ENCODE measurements at regions not wholly inside any gene's neighbourhood (a gene's known extent, or its start where the extent isn't known, plus 50 kb on each side); places are given as distances from the start of the nearest gene placed in this dataset.

- TF ChIP-seq POLR2AphosphoS5 (IDR thresholded peaks at IDR 0.05; ENCODE audit: low read depth, low read length) (no peak), CTCF (IDR thresholded peaks at IDR 0.05) (no peak), SIN3A (IDR thresholded peaks at IDR 0.05; ENCODE audit: borderline replicate concordance, insufficient read depth, low read depth, low read length) (no peak)
- TF ChIP-seq, protein P1, sequence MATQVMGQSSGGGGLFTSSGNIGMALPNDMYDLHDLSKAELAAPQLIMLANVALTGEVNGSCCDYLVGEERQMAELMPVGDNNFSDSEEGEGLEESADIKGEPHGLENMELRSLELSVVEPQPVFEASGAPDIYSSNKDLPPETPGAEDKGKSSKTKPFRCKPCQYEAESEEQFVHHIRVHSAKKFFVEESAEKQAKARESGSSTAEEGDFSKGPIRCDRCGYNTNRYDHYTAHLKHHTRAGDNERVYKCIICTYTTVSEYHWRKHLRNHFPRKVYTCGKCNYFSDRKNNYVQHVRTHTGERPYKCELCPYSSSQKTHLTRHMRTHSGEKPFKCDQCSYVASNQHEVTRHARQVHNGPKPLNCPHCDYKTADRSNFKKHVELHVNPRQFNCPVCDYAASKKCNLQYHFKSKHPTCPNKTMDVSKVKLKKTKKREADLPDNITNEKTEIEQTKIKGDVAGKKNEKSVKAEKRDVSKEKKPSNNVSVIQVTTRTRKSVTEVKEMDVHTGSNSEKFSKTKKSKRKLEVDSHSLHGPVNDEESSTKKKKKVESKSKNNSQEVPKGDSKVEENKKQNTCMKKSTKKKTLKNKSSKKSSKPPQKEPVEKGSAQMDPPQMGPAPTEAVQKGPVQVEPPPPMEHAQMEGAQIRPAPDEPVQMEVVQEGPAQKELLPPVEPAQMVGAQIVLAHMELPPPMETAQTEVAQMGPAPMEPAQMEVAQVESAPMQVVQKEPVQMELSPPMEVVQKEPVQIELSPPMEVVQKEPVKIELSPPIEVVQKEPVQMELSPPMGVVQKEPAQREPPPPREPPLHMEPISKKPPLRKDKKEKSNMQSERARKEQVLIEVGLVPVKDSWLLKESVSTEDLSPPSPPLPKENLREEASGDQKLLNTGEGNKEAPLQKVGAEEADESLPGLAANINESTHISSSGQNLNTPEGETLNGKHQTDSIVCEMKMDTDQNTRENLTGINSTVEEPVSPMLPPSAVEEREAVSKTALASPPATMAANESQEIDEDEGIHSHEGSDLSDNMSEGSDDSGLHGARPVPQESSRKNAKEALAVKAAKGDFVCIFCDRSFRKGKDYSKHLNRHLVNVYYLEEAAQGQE (IDR thresholded peaks at IDR 0.05; ENCODE audit: insufficient read depth in 1 of 2, low read depth in 2 of 2, low read length in 1 of 2) = no peak
Measured at GRCh38 chr21:15293240-15293639, 228.4 kb upstream of the NRIP1 start.

Measured in Panc1 (cell line).